Activated naive CD4-positive, alpha-beta T cell treated with Interleukin-2 at 50 U/mL for 16 hours (primary cell): ENCODE measurements at regions not wholly inside any gene's neighbourhood (a gene's known extent, or its start where the extent isn't known, plus 50 kb on each side); places are given as distances from the start of the nearest gene placed in this dataset.
A peak's percentile ranks its signal among the peaks of the same experiment; 100 is the strongest.
"Not testable (repeated sequence)": the region's sequence is repeated elsewhere in the genome, so short reads cannot be mapped to it uniquely, and the experiment has no call there.

Experiments
- DNase-seq: peaks from one replicate; pipeline ENCODE4 v3.0.0-alpha.2; 2020

DNA sequence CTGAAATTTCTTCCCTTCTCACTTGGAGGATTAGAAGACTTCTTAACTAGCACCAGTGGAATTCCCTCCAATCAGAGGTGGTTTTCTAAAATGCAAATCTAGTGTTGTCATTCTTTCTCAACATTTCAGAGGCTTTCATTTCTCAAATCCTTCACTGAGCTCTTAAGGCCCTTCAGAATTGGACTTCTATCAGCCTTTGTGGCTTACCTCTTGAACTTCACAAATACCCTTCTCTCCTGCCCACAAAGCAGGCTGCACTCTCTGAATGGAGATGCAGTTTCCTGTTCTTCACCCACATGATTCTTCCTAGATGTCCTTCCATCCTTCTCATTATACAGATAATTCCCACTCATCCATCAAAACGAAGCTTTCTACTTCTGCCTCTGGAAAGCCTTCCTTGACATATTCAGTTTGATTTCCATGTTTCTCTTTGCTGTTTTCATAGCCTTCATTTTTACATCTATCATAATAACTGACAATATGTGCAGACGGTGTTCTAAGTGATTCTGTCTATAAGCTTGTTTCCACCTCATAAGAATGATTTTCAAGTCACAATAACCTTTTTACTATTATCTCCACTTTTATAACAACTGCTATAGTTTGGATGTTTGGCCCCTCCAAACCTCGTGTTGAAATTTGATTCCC is 123.1 kb upstream of the GPR12 start:
- no peak for DNase-seq

GRCh38 chr13:26882731-26883130 is 122.1 kb upstream of the GPR12 start:
- DNase-seq: no peak

GRCh38 chr13:26881154-26881553 is 120.6 kb upstream of the GPR12 start:
- DNase-seq: no peak

GRCh38 chr13:26880735-26881134 is 120.1 kb upstream of the GPR12 start:
- no peak for DNase-seq

DNA sequence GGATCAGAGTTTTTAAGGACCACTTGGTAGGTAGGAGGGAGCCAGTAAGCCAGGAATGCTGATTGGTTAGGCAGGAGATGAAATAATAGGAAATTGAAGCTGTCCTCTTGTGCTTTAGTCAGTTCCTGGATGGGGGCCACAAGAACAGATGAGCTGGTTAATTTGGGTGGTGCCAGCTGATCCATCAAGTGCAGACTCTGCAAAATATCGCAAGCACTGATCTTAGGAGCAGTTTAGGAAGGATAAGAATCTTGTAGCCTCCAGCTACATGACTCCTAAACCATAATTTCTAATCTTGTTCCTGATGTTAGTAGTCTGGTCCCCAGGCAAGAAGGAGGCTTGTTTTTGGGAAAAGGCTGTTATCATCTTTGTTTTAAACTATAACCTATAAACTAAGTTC is 117.9 kb upstream of the GPR12 start:
- DNase-seq: no peak

GRCh38 chr13:26873386-26873698 is 112.8 kb upstream of the GPR12 start:
- DNase-seq: no peak

GRCh38 chr13:26872525-26873385 is 112.2 kb upstream of the GPR12 start:
- peak; percentile 20 for DNase-seq

- DNase-seq: no peak
These were observed 107.0 kb upstream of the GPR12 start for GRCh38 chr13:26867451-26868091.

- DNase-seq: no peak
These were observed 104.0 kb upstream of the GPR12 start for GRCh38 chr13:26864576-26864975.

DNA sequence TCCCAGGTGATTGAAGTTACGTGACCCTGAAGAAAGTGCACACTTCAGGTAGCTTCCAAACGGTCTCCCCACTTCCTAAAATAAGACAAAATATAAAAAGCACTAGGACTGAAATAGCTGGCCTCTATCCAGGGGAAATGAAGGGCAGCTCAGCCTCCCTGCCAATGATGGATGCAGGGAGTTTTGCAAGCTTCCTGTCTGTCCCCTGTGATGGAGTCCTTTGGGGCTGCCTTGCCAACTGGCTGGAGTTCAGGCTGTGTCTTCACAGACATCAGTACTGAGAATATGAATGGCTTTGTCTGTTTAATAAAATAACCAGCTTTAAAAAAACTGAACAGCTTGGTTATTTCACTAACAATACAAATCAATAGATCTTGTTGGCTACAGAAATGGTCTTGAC is 101.4 kb upstream of the GPR12 start:
- DNase-seq: no peak

GRCh38 chr13:26855921-26856320 is 95.3 kb upstream of the GPR12 start:
- no peak for DNase-seq

DNA sequence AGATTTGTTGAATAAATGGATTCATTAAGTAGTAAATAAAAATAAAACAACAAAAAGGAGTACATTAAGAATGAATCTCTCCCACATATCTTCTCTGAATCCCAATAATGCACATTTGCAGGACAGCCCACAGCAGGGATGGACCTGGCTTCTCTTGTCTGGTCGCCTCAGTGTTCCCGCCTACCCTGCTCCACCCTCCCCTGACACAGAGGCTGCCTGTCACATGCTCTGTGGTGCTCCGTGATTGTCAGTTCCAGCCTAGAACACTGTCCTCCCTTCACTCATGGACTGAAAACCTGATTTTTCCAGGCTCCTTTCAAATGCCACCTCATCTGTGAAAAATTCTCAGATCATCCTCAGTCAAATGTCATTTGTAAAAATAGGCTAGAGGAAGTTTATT is 94.5 kb upstream of the GPR12 start:
- DNase-seq: no peak

DNA sequence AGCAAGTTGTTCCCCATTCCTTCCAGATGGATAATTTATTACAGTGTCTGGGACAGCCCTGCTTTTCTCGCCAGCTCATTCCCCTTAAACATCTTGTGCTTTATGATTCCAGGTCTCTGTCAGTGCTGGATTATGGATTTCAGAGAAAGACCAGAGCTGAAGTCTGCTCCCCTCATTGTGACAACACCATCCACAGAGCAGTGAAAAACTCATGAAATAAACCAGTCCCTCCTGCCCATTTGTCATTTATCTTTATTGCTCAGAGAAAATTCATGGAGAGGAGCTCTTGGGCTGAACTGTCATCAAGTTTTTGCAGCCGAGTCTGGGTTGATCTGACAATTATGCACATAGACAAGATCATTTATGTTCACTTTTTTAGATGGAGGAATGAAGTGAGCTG is 92.7 kb upstream of the GPR12 start:
- no peak for DNase-seq

- no peak for DNase-seq
These were observed 86.7 kb upstream of the GPR12 start for GRCh38 chr13:26847281-26847680.

DNA sequence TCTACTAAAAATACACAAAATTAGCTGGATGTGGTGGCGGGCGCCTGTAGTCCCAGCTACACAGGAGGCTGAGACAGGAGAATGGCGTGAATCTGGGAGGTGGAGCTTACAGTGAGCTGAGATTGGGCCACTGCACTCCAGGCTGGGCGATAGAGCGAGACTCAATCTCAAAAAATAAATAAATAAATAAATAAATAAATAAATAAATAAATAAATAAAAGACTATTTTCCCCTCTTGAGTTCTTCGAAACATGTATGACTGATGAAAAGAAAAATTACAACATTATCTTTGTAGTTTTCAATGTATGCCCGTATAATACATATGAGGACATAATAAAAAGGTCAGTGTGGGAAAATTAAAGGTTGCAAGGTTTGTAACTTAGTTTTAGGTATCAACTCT is 84.5 kb upstream of the GPR12 start:
- DNase-seq: not testable (repeated sequence)

DNA sequence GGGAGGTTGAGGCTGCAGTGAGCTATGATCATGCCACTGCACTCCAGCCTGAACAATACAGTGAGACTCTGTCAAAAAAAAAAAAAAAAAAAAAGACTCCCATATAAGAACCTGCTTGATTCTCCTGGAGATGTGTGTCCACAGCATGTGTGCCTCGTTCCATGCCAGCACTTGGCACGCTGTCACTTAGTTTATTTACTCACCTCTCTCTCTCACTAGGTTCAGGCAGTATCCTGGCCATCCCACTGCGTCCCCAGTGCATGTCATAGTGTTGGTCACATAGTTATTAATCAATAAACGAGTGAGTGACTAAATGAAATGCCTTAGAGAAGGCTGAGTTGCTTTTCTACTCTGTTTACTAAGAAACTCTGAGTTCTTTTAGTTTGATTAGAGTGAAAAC is 79.1 kb upstream of the GPR12 start:
- DNase-seq: no peak

- no peak for DNase-seq
These were observed 78.2 kb upstream of the GPR12 start for GRCh38 chr13:26838821-26839220.

DNA sequence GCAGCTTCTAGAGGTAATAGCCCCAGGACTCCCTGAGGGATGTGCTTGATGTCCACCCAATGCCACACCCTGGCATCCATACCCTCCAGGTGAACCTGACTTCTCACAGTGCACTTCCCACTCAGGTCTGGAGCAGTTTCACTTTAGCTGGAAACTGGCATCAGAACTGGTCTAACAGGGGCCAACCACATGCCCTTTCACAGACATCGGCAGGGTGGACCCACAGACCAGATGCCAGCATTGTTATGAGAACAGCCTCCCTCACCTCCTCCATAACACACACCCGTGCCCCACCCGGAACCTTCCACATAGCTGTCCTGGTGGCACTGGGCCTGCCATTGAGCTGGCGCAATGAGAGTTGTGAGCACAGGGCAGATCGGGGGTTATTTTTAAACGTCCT is 77.4 kb upstream of the GPR12 start:
- no peak for DNase-seq

- DNase-seq: no peak
These were observed 76.5 kb upstream of the GPR12 start for GRCh38 chr13:26837102-26837501.

GRCh38 chr13:26836626-26837025 is 76.0 kb upstream of the GPR12 start:
- DNase-seq: no peak

GRCh38 chr13:26834646-26835045 is 74.1 kb upstream of the GPR12 start:
- no peak for DNase-seq

GRCh38 chr13:26831336-26831908 is 70.8 kb upstream of the GPR12 start:
- no peak for DNase-seq

DNA sequence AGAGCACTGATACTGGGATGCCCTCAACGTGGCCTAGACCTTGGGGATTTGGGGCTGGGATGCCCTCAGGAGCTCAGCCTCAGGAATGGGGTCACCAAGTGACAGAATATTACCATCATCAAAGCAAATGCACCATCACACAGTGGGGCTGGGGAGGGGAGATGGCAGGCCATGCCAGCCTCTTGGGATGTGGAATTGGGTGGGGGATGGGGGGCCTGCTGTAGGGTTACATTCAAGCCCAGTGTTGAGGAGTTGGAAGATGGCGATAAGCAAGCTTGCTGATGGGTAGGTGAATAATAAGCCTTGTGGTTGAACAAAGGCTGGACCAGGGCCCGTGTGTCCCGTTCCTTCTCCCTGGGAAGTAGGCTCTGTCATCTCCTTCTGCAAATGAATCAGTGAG is 69.1 kb upstream of the GPR12 start:
- DNase-seq: no peak

GRCh38 chr13:26824581-26824980 is 64.0 kb upstream of the GPR12 start:
- no peak for DNase-seq
